HAP-1 (cell line): ENCODE measurements at regions not wholly inside any gene's neighbourhood (a gene's known extent, or its start where the extent isn't known, plus 50 kb on each side); places are given as distances from the start of the nearest gene placed in this dataset.
"Not testable (repeated sequence)": the region's sequence is repeated elsewhere in the genome, so short reads cannot be mapped to it uniquely, and the experiment has no call there.

Experiments
- DNase-seq, 2 experiments: peaks; one replicate each; pipeline ENCODE4 v3.0.0-alpha.2; 2016 to 2020; ENCODE audit warnings: low spot score in 2 of 2
- H3K27me3 ChIP-seq: fragments of 250-450 bp; sonication (Bioruptor Pico); 2 replicates; pipeline ENCODE4 v1.5.1; 2020; ENCODE audit warnings: low read depth, mild to moderate bottlenecking, moderate library complexity
- H3K36me3 ChIP-seq: fragments of 250-450 bp; sonication (Bioruptor Pico); replicated peaks from 2 replicates; pipeline ENCODE4 v1.5.1; 2020; ENCODE audit warnings: mild to moderate bottlenecking
- H3K4me1 ChIP-seq: fragments of 250-450 bp; sonication (Bioruptor Pico); 2 replicates; pipeline ENCODE4 v1.5.1; 2020; ENCODE audit warnings: mild to moderate bottlenecking
- H3K4me3 ChIP-seq: fragments of 250-450 bp; sonication (Bioruptor Pico); 2 replicates; pipeline ENCODE4 v1.5.1; 2020; ENCODE audit warnings: mild to moderate bottlenecking, moderate library complexity
- H3K9me3 ChIP-seq: fragments of 250-450 bp; sonication (Bioruptor Pico); 2 replicates; pipeline ENCODE4 v1.5.1; 2020; ENCODE audit warnings: mild to moderate bottlenecking, moderate library complexity
- in situ Hi-C: fragments of 300-500 bp; cut with MboI; formaldehyde crosslinking; loops from 3 replicates; pipeline ENCODE4 v1.14.3; 2020; ENCODE audit warnings: low sequenced_read_pairs, inconsistent platforms, mixed read lengths

- H3K27me3 ChIP-seq: no peaks in the 10 kb centered on the region
- no peak overlapping the region for H3K4me3 ChIP-seq
- no peaks in the 10 kb centered on the region for H3K9me3 ChIP-seq
- H3K4me1 ChIP-seq: peaks cover 21% of the 10 kb centered on the region
- H3K36me3 ChIP-seq: no peaks in the 10 kb centered on the region
- peak in 1 of 2 experiments; percentile 41 for DNase-seq
- in situ Hi-C loops: no loop called here
Measured at GRCh38 chr5:89546657-89547056, 663.7 kb upstream of the MEF2C start.

- DNase-seq: peak; percentile 8 to 12
- in situ Hi-C loops: no loop called here
- H3K27me3 ChIP-seq: no peaks in the 10 kb centered on the region
Measured at GRCh38 chr5:89545626-89546025, 662.6 kb upstream of the MEF2C start.

GRCh38 chr5:89545076-89545475, 662.1 kb upstream of the MEF2C start:
- Histone ChIP-seq H3K4me1 (peaks cover 21% of the 10 kb centered on the region), H3K36me3 (no peaks in the 10 kb centered on the region), H3K27me3 (no peaks in the 10 kb centered on the region), H3K9me3 (no peaks in the 10 kb centered on the region), H3K4me3 (no peak overlapping the region)
- peak in 1 of 2 experiments; percentile 5 for DNase-seq
- in situ Hi-C loops: no loop called here

More at GRCh38 chr5:89545626-89546025, 662.6 kb upstream of the MEF2C start:
- no peaks in the 10 kb centered on the region for H3K36me3 ChIP-seq
- H3K4me1 ChIP-seq: peaks cover 21% of the 10 kb centered on the region
- H3K9me3 ChIP-seq: no peaks in the 10 kb centered on the region
- no peak overlapping the region for H3K4me3 ChIP-seq

GRCh38 chr5:89542736-89543135, 659.8 kb upstream of the MEF2C start:
- Histone ChIP-seq H3K27me3 (no peaks in the 10 kb centered on the region), H3K4me1 (peaks cover 21% of the 10 kb centered on the region), H3K9me3 (no peaks in the 10 kb centered on the region), H3K4me3 (no peak overlapping the region), H3K36me3 (no peaks in the 10 kb centered on the region)
- no peak for DNase-seq
- in situ Hi-C loops: no loop called here

- Histone ChIP-seq H3K4me1 (no peaks in the 10 kb centered on the region), H3K4me3 (no peak overlapping the region), H3K36me3 (no peaks in the 10 kb centered on the region), H3K9me3 (no peaks in the 10 kb centered on the region), H3K27me3 (no peaks in the 10 kb centered on the region)
- DNase-seq: no peak
- in situ Hi-C loops: no loop called here
Measured at GRCh38 chr5:89537800-89538199, 654.8 kb upstream of the MEF2C start.

GRCh38 chr5:89536020-89536419, 653.0 kb upstream of the MEF2C start:
- Histone ChIP-seq H3K4me3 (no peak overlapping the region), H3K27me3 (no peaks in the 10 kb centered on the region), H3K36me3 (no peaks in the 10 kb centered on the region), H3K9me3 (no peaks in the 10 kb centered on the region), H3K4me1 (no peaks in the 10 kb centered on the region)
- no peak for DNase-seq
- in situ Hi-C loops: no loop called here

- Histone ChIP-seq H3K4me3 (no peak overlapping the region), H3K36me3 (no peaks in the 10 kb centered on the region), H3K9me3 (no peaks in the 10 kb centered on the region), H3K27me3 (no peaks in the 10 kb centered on the region), H3K4me1 (no peaks in the 10 kb centered on the region)
- DNase-seq: no peak
- in situ Hi-C loops: no loop called here
Measured at GRCh38 chr5:89535411-89535810, 652.4 kb upstream of the MEF2C start.

GRCh38 chr5:89534331-89534730, 651.3 kb upstream of the MEF2C start:
- no peaks in the 10 kb centered on the region for H3K36me3 ChIP-seq
- no peak for DNase-seq
- H3K27me3 ChIP-seq: no peaks in the 10 kb centered on the region
- H3K4me1 ChIP-seq: no peaks in the 10 kb centered on the region
- in situ Hi-C loops: no loop called here
- no peak overlapping the region for H3K4me3 ChIP-seq
- no peaks in the 10 kb centered on the region for H3K9me3 ChIP-seq

GRCh38 chr5:89524785-89525184, 641.8 kb upstream of the MEF2C start:
- in situ Hi-C loops: no loop called here
- no peaks in the 10 kb centered on the region for H3K36me3 ChIP-seq
- peaks cover 2% of the 10 kb centered on the region; the same call in 1 of the 2 replicates for H3K9me3 ChIP-seq
- no peak for DNase-seq
- H3K4me1 ChIP-seq: no peaks in the 10 kb centered on the region
- no peak overlapping the region for H3K4me3 ChIP-seq
- H3K27me3 ChIP-seq: no peaks in the 10 kb centered on the region

GRCh38 chr5:89523867-89524266, 640.9 kb upstream of the MEF2C start:
- H3K4me1 ChIP-seq, H3K36me3 ChIP-seq, H3K27me3 ChIP-seq, H3K9me3 ChIP-seq, DNase-seq, in situ Hi-C loops, H3K4me3 ChIP-seq: not testable (repeated sequence)

- H3K36me3 ChIP-seq: no peaks in the 10 kb centered on the region
- DNase-seq: no peak
- peaks cover 2% of the 10 kb centered on the region; the same call in 1 of the 2 replicates for H3K9me3 ChIP-seq
- H3K4me1 ChIP-seq: no peaks in the 10 kb centered on the region
- no peaks in the 10 kb centered on the region for H3K27me3 ChIP-seq
- H3K4me3 ChIP-seq: no peak overlapping the region
- in situ Hi-C loops: no loop called here
Measured at GRCh38 chr5:89520771-89521170, 637.8 kb upstream of the MEF2C start.

GRCh38 chr5:89513299-89514044, 630.5 kb upstream of the MEF2C start:
- Histone ChIP-seq H3K9me3 (no peaks in the 10 kb centered on the region), H3K27me3 (no peaks in the 10 kb centered on the region), H3K36me3 (no peaks in the 10 kb centered on the region), H3K4me1 (no peaks in the 10 kb centered on the region), H3K4me3 (no peak overlapping the region)
- no peak for DNase-seq
- in situ Hi-C loops: no loop called here

- Histone ChIP-seq H3K27me3 (no peaks in the 10 kb centered on the region), H3K4me3 (no peak overlapping the region), H3K36me3 (no peaks in the 10 kb centered on the region), H3K4me1 (no peaks in the 10 kb centered on the region), H3K9me3 (no peaks in the 10 kb centered on the region)
- in situ Hi-C loops: no loop called here
- DNase-seq: no peak
Measured at GRCh38 chr5:89504051-89504450, 621.1 kb upstream of the MEF2C start.

GRCh38 chr5:89499787-89500186, 616.8 kb upstream of the MEF2C start:
- Histone ChIP-seq H3K4me3 (no peak overlapping the region), H3K27me3 (no peaks in the 10 kb centered on the region), H3K36me3 (no peaks in the 10 kb centered on the region), H3K4me1 (no peaks in the 10 kb centered on the region), H3K9me3 (no peaks in the 10 kb centered on the region)
- DNase-seq: no peak
- in situ Hi-C loops: no loop called here

- Histone ChIP-seq H3K36me3 (no peaks in the 10 kb centered on the region), H3K27me3 (no peaks in the 10 kb centered on the region), H3K4me1 (no peaks in the 10 kb centered on the region), H3K9me3 (no peaks in the 10 kb centered on the region), H3K4me3 (no peak overlapping the region)
- in situ Hi-C loops: no loop called here
- DNase-seq: no peak
Measured at GRCh38 chr5:89498699-89499098, 615.7 kb upstream of the MEF2C start.
